IMR-90 (cell line): ENCODE measurements at regions not wholly inside any gene's neighbourhood (a gene's known extent, or its start where the extent isn't known, plus 50 kb on each side); places are given as distances from the start of the nearest gene placed in this dataset.
A peak's percentile ranks its signal among the peaks of the same experiment; 100 is the strongest.

Source experiments
- CHD1 ChIP-seq: IDR thresholded peaks from 2 replicates; pipeline ENCODE4 v1.6.1; 2012; ENCODE audit warnings: low read depth, low read length, improper control_type of control experiment
- CTCF ChIP-seq: conservative IDR thresholded peaks from 2 replicates; pipeline ENCODE4 v1.5.1; 2012; ENCODE audit warnings: mild to moderate bottlenecking, low read depth, low read length, improper control_type of control experiment
- MAZ ChIP-seq: IDR thresholded peaks from 2 replicates; pipeline ENCODE4 v1.6.1; 2012; ENCODE audit warnings: low read depth, mild to moderate bottlenecking, low read length, improper control_type of control experiment, moderate library complexity, borderline replicate concordance
- MXI1 ChIP-seq: IDR thresholded peaks from 2 replicates; pipeline ENCODE4 v1.6.1; 2012; ENCODE audit warnings: low read depth, mild to moderate bottlenecking, low read length, moderate library complexity, borderline replicate concordance
- POLR2A ChIP-seq: IDR thresholded peaks from 2 replicates; pipeline ENCODE4 v1.6.1; 2012; ENCODE audit warnings: mild to moderate bottlenecking, low read depth, low read length
- RAD21 ChIP-seq: IDR thresholded peaks from 2 replicates; pipeline ENCODE4 v1.6.1; 2012; ENCODE audit warnings: low read length, improper control_type of control experiment
- RCOR1 ChIP-seq: IDR thresholded peaks from 2 replicates; pipeline ENCODE4 v1.6.1; 2012; ENCODE audit warnings: mild to moderate bottlenecking, low read length, improper control_type of control experiment; ENCODE audit not compliant: insufficient replicate concordance
- RFX5 ChIP-seq: IDR thresholded peaks from 2 replicates; pipeline ENCODE4 v1.8.0; 2012; ENCODE audit warnings: low read depth, mild to moderate bottlenecking, low read length, moderate library complexity
- USF2 ChIP-seq: fragments of 150-350 bp; IDR thresholded peaks from 2 replicates; pipeline ENCODE4 v1.6.1; 2017; ENCODE audit warnings: mild to moderate bottlenecking, antibody characterized with exemption, low read length, low read depth

- TF ChIP-seq RFX5 (no peak), CTCF (no peak), RAD21 (no peak), CHD1 (no peak), POLR2A (peak; percentile 32; the same call in 1 of the 2 replicates), MAZ (no peak), USF2 (peak; percentile 66; the same call in 1 of the 2 replicates), MXI1 (no peak), RCOR1 (no peak)
These were observed 738.5 kb upstream of the CHRM3 start for GRCh38 chr1:238647877-238648276.
